Tibial nerve (tissue), 4 donors: ENCODE measurements at regions not wholly inside any gene's neighbourhood (a gene's known extent, or its start where the extent isn't known, plus 50 kb on each side); places are given as distances from the start of the nearest gene placed in this dataset.

Experiments
- DNase-seq, 2 donors: peaks; one replicate each; pipeline ENCODE4 v3.0.0-alpha.2; 2019; ENCODE audit warnings: low spot score in 2 of 2
- H3K27ac ChIP-seq, 4 donors: fragments of 200-600 bp; sonication (generic) in 3 of 4; one replicate each; pipeline ENCODE4 v1.5.1; 2017 to 2019; ENCODE audit warnings: mild to moderate bottlenecking in 1 of 4
- H3K27me3 ChIP-seq, 2 donors: fragments of 200-600 bp; sonication (generic) in 1 of 2; one replicate each; pipeline versions ENCODE4 v1.5.1 to v1.6.0; 2017 to 2019
- H3K36me3 ChIP-seq, 3 donors: fragments of 200-600 bp; sonication (generic); one replicate each; pipeline ENCODE4 v1.5.1; 2018 to 2019
- H3K4me1 ChIP-seq, 4 donors: fragments of 200-600 bp; sonication (generic) in 3 of 4; one replicate each; pipeline ENCODE4 v1.5.1; 2017 to 2019
- H3K4me3 ChIP-seq, 4 donors: fragments of 200-600 bp; sonication (generic) in 3 of 4; one replicate each; pipeline ENCODE4 v1.5.1; 2017 to 2019; ENCODE audit warnings: mild to moderate bottlenecking in 1 of 4, moderate library complexity in 1 of 4
- H3K9me3 ChIP-seq, 4 donors: fragments of 200-600 bp; sonication (generic) in 3 of 4; one replicate each; pipeline ENCODE4 v1.5.1; 2017 to 2019
- CTCF ChIP-seq, 5 experiments: fragments of 200-600 bp in 3 of 5; fragments of 450-650 bp in 2 of 5; sonication (generic) in 3 of 5; IDR thresholded peaks; one replicate each; pipeline ENCODE4 v1.5.1; 2016 to 2019; ENCODE audit warnings: antibody characterized with exemption in 5 of 5, mild to moderate bottlenecking in 3 of 5, moderate library complexity in 2 of 5
- EP300 ChIP-seq, 2 donors: sonication (generic); formaldehyde crosslinking; IDR thresholded peaks; one replicate each; pipeline ENCODE4 v1.6.1; 2017; ENCODE audit warnings: antibody characterized with exemption in 2 of 2, mild to moderate bottlenecking in 1 of 2
- POLR2A ChIP-seq, 2 donors: fragments of 450-650 bp; IDR thresholded peaks; one replicate each; pipeline ENCODE4 v1.6.1; 2017; ENCODE audit warnings: antibody characterized with exemption in 2 of 2, mild to moderate bottlenecking in 2 of 2, moderate library complexity in 2 of 2
- WGBS, 2 donors: methylation state at CpG; one replicate each; pipeline ENCODE4 v1.1.5; 2018; 5-methylcytosine and 5-hydroxymethylcytosine counted together

DNA sequence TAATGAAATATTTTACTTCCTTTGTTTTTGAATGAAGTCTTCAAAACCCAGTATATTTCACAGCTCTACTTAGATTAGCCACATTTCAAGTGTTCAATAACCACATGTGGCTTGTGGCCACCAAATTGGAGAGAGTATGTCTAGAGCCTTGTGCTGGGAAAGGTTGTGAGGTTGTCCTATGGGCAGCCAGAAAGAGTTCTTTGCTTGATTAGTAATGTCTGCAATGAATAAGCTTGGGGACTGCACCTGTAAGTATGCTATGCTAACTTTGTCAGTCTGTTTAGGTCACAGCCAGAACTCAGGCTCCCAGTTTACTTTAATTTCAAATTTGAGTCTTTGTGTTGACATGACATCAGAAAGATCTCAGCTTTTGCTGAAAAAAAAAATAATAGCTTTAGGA, 294.9 kb upstream of the SOX14 start:
- Histone ChIP-seq H3K4me3 (no peak overlapping the region), H3K4me1 (no peaks in the 10 kb centered on the region), H3K9me3 (no peaks in the 10 kb centered on the region), H3K36me3 (no peaks in the 10 kb centered on the region), H3K27me3 (no peaks in the 10 kb centered on the region), H3K27ac (no peak overlapping the region)
- TF ChIP-seq POLR2A (IDR thresholded peaks at IDR 0.05) (no peak), CTCF (IDR thresholded peaks at IDR 0.05) (no peak), EP300 (IDR thresholded peaks at IDR 0.05) (no peak)
- no peak for DNase-seq

DNA sequence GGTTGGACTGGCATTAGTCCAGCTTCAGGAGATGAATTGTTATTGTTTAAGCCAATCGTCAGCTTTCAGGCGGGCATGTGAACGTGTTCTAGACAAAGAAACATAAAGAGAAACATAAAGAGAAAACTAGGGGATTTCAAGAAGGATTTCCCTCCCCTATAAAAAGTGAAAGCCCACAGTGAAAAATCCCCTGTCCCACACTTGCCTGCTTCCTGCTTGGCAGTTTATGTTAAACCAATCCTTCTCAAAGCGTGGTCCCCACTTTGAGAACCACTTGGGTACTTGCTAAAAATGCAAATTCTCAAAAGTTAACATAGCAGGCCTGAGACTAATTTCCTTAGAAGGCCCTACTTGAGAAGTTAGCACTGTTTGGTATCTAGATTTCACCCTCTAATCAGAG, 293.0 kb upstream of the SOX14 start:
- WGBS, 2 donors, result 70 to 78% methylated on average over 4 of the region's 4 CpGs
- TF ChIP-seq EP300 (IDR thresholded peaks at IDR 0.05) (no peak), POLR2A (IDR thresholded peaks at IDR 0.05) (no peak)

DNA sequence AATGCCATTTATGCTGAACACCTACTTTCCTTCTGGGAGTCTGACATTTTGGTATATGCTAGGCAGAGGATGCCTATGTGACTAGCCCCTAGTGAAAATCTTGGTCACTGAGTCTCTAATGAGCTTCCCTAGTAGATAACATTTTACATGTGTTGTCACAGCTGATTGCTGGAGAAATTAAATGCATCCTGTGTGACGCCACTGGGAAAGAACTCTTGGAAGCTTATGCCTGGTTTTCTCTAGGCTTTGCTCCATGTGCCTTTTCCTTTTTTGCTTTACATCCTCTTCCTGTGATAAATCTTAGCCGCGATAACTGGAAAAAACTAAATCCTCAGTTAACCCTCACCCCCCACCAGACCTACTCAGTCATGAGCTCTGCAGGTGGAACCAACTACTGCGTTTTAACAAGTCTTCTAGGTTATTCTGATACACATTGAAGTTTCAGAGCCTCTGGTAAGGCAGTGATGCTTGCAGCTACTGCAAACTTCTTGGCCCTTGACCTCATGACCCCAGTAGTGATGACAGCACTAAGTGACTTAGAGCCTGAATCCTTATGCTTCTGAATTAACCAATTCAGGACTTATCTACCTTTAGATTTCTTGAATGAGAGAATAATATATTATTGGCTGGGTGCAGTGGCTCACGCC, 292.4 kb upstream of the SOX14 start:
- no peak for DNase-seq
- TF ChIP-seq POLR2A (IDR thresholded peaks at IDR 0.05) (no peak), EP300 (IDR thresholded peaks at IDR 0.05) (no peak), CTCF (IDR thresholded peaks at IDR 0.05) (no peak)
- H3K9me3 ChIP-seq, result no peaks in the 10 kb centered on the region
- no peaks in the 10 kb centered on the region for H3K27me3 ChIP-seq
- H3K4me3 ChIP-seq, result no peak overlapping the region
- no peaks in the 10 kb centered on the region for H3K36me3 ChIP-seq
- no peak overlapping the region for H3K27ac ChIP-seq
- H3K4me1 ChIP-seq, result no peaks in the 10 kb centered on the region
- 51 to 73% methylated on average over 5 of the region's 5 CpGs for WGBS, 2 donors

More for the DNA sequence above, 293.0 kb upstream of the SOX14 start:
- Histone ChIP-seq H3K27me3 (no peaks in the 10 kb centered on the region), H3K27ac (no peak overlapping the region), H3K9me3 (no peaks in the 10 kb centered on the region), H3K36me3 (no peaks in the 10 kb centered on the region), H3K4me3 (no peak overlapping the region), H3K4me1 (no peaks in the 10 kb centered on the region)
- no peak for DNase-seq

- no peak for DNase-seq
- H3K27me3 ChIP-seq, result no peaks in the 10 kb centered on the region
- TF ChIP-seq POLR2A (IDR thresholded peaks at IDR 0.05) (no peak), CTCF (IDR thresholded peaks at IDR 0.05) (no peak), EP300 (IDR thresholded peaks at IDR 0.05) (no peak)
- no peak overlapping the region for H3K27ac ChIP-seq
- WGBS, 2 donors, result 74 to 78% methylated on average over 6 of the region's 6 CpGs
- H3K4me1 ChIP-seq, result no peaks in the 10 kb centered on the region
- peaks cover 0 to 13% (median 0%) of the 10 kb centered on the region in 4 donors for H3K9me3 ChIP-seq
- H3K36me3 ChIP-seq, result no peaks in the 10 kb centered on the region
- no peak overlapping the region for H3K4me3 ChIP-seq
Measured at GRCh38 chr3:137477614-137478013, 286.5 kb upstream of the SOX14 start.

DNA sequence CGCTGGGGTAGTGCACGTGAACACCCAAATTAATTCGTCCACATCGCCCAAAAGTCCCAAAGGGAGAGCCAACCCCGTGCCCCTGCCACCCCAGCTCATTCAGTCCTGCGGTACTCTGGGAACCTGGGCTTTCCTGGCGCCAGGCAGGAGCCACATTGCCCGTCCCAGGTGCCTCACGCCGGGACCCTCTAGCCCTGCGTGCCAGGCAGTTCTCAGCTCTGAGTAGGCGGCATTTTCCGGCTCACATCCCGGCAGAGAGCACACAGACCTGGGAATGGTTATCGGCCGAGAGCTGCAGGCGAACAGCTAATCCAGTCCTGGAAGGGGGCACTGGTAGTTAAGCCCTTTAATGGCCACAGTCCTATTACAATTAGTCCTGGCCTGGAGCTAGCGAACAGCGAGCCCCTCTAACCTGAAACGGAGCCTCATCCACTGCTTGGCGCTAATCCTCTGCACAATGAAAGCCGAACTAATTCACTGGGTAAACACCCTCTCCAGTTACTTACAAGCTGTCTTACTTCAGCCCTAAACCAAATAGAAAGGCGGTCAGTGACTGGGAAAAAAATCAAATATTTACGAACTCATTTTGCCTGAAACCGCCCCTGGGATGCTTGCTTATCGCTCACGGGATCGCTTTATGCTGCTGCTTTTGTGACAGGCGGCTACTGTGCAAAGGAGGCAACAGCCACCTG, 254.6 kb upstream of the SOX14 start:
- Histone ChIP-seq H3K27ac (no peak overlapping the region), H3K27me3 (no peaks in the 10 kb centered on the region), H3K4me3 (no peak overlapping the region), H3K9me3 (peaks cover 0 to 5% (median under 1%) of the 10 kb centered on the region in 4 donors), H3K4me1 (no peaks in the 10 kb centered on the region), H3K36me3 (no peaks in the 10 kb centered on the region)
- TF ChIP-seq CTCF (IDR thresholded peaks at IDR 0.05) (no peak), EP300 (IDR thresholded peaks at IDR 0.05) (no peak), POLR2A (IDR thresholded peaks at IDR 0.05) (no peak)
- DNase-seq, result no peak
- WGBS, 2 donors, result 34 to 44% methylated on average over 21 to 29 of the region's 29 CpGs
